ENCODE measurements at regions not wholly inside any gene's neighbourhood (a gene's known extent, or its start where the extent isn't known, plus 50 kb on each side); places are given as distances from the start of the nearest gene placed in this dataset.

- TF ChIP-seq, protein P1, sequence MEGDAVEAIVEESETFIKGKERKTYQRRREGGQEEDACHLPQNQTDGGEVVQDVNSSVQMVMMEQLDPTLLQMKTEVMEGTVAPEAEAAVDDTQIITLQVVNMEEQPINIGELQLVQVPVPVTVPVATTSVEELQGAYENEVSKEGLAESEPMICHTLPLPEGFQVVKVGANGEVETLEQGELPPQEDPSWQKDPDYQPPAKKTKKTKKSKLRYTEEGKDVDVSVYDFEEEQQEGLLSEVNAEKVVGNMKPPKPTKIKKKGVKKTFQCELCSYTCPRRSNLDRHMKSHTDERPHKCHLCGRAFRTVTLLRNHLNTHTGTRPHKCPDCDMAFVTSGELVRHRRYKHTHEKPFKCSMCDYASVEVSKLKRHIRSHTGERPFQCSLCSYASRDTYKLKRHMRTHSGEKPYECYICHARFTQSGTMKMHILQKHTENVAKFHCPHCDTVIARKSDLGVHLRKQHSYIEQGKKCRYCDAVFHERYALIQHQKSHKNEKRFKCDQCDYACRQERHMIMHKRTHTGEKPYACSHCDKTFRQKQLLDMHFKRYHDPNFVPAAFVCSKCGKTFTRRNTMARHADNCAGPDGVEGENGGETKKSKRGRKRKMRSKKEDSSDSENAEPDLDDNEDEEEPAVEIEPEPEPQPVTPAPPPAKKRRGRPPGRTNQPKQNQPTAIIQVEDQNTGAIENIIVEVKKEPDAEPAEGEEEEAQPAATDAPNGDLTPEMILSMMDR (IDR thresholded peaks at IDR 0.05; ENCODE audit: unreplicated experiment), result no peak
- H3K27me3 Mint-ChIP-seq (ENCODE audit: unreplicated experiment), result peaks cover 15% of the 10 kb centered on the region
- H3K4me1 Mint-ChIP-seq (ENCODE audit: low read depth, unreplicated experiment), result no peaks in the 10 kb centered on the region
- H3K27ac Mint-ChIP-seq (ENCODE audit: unreplicated experiment), result no peak overlapping the region
- no peak overlapping the region for H3K4me3 Mint-ChIP-seq (ENCODE audit: low read depth, unreplicated experiment)
- BruUV-seq (replicated peaks), result no TSS peak
- DNase-seq, result no peak
- CTCF ChIA-PET, result interaction anchor here (0.6 kb wide), 1 partner anchor 160 kb away, joined by 3 read pairs; no protein-coding TSS in a partner anchor
- no peaks in the 10 kb centered on the region for H3K9me3 Mint-ChIP-seq (ENCODE audit: low read depth, unreplicated experiment)
- H3K36me3 Mint-ChIP-seq (ENCODE audit: insufficient read depth, unreplicated experiment), result no peaks in the 10 kb centered on the region
- intact Hi-C loops (cut with micrococcal nuclease; ENCODE audit: unreplicated experiment), result no loop called here
These were observed 357.7 kb downstream of the ETNK1 start for GRCh38 chr12:22982635-22983034.

- Mint-ChIP-seq H3K9me3 (ENCODE audit: low read depth, unreplicated experiment) (no peaks in the 10 kb centered on the region), H3K27ac (ENCODE audit: unreplicated experiment) (no peak overlapping the region), H3K27me3 (ENCODE audit: unreplicated experiment) (peaks cover 31% of the 10 kb centered on the region), H3K4me1 (ENCODE audit: low read depth, unreplicated experiment) (no peaks in the 10 kb centered on the region), H3K36me3 (ENCODE audit: insufficient read depth, unreplicated experiment) (no peaks in the 10 kb centered on the region), H3K4me3 (ENCODE audit: low read depth, unreplicated experiment) (no peak overlapping the region)
- no TSS peak for BruUV-seq (replicated peaks)
- TF ChIP-seq, protein P1 (IDR thresholded peaks at IDR 0.05; ENCODE audit: unreplicated experiment), result no peak
- intact Hi-C loops (cut with micrococcal nuclease; ENCODE audit: unreplicated experiment), result no loop called here
- CTCF ChIA-PET, result no interaction called here
- DNase-seq, result no peak
These were observed 362.0 kb downstream of the ETNK1 start for GRCh38 chr12:22986997-22987396.

GRCh38 chr12:22990501-22990900, 365.5 kb downstream of the ETNK1 start:
- intact Hi-C loops (cut with micrococcal nuclease; ENCODE audit: unreplicated experiment), result no loop called here
- H3K36me3 Mint-ChIP-seq (ENCODE audit: insufficient read depth, unreplicated experiment), result no peaks in the 10 kb centered on the region
- H3K27ac Mint-ChIP-seq (ENCODE audit: unreplicated experiment), result no peak overlapping the region
- no TSS peak for BruUV-seq (replicated peaks)
- no peaks in the 10 kb centered on the region for H3K4me1 Mint-ChIP-seq (ENCODE audit: low read depth, unreplicated experiment)
- CTCF ChIA-PET, result no interaction called here
- peaks cover 18% of the 10 kb centered on the region for H3K27me3 Mint-ChIP-seq (ENCODE audit: unreplicated experiment)
- TF ChIP-seq, protein P1 (IDR thresholded peaks at IDR 0.05; ENCODE audit: unreplicated experiment), result no peak
- H3K9me3 Mint-ChIP-seq (ENCODE audit: low read depth, unreplicated experiment), result no peaks in the 10 kb centered on the region
- no peak for DNase-seq
- no peak overlapping the region for H3K4me3 Mint-ChIP-seq (ENCODE audit: low read depth, unreplicated experiment)

DNA sequence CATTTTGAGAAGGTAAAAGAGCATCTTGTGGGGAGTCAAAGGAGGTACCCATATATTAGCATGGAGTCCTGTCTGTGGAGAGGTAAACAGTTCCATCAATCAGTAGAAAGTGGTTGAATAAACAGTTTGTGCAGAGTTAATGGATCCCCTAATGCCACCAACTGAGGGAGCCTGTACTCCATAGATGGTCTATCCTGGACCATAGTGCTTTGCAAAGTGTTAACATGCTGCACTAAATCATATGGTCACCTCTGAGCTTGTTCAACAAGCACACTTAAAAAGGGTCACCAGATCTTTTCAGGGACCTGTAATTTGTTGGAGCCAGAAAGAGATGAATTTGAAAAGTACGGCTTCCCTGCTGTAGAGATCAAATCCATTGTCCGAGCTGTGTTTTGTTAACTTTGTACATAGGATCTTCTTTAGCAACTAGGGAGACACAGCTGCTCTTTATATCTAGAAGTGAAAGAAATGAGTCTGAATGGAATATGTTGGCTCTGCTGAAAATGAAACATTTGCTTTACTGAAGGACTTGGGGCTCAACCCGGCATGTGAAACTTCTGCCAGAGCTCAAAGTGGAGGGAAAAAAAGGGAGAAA, 366.4 kb downstream of the ETNK1 start:
- intact Hi-C loops (cut with micrococcal nuclease; ENCODE audit: unreplicated experiment), result no loop called here
- no peaks in the 10 kb centered on the region for H3K36me3 Mint-ChIP-seq (ENCODE audit: insufficient read depth, unreplicated experiment)
- H3K27ac Mint-ChIP-seq (ENCODE audit: unreplicated experiment), result no peak overlapping the region
- H3K9me3 Mint-ChIP-seq (ENCODE audit: low read depth, unreplicated experiment), result no peaks in the 10 kb centered on the region
- DNase-seq, result no peak
- CTCF ChIA-PET, result no interaction called here
- no TSS peak for BruUV-seq (replicated peaks)
- peaks cover 18% of the 10 kb centered on the region for H3K27me3 Mint-ChIP-seq (ENCODE audit: unreplicated experiment)
- H3K4me1 Mint-ChIP-seq (ENCODE audit: low read depth, unreplicated experiment), result no peaks in the 10 kb centered on the region
- TF ChIP-seq, protein P1 (IDR thresholded peaks at IDR 0.05; ENCODE audit: unreplicated experiment), result no peak
- no peak overlapping the region for H3K4me3 Mint-ChIP-seq (ENCODE audit: low read depth, unreplicated experiment)

Data from Calu3 (cell line).